GM23248 (cell line): ENCODE measurements at regions not wholly inside any gene's neighbourhood (a gene's known extent, or its start where the extent isn't known, plus 50 kb on each side); places are given as distances from the start of the nearest gene placed in this dataset.

Experiments used
- DNase-seq: peaks from one replicate; pipeline ENCODE4 v3.0.0-alpha.2; 2015
- H2AFZ ChIP-seq: fragments of 200-600 bp; sonication (generic); 2 replicates; pipeline ENCODE4 v1.6.1; 2016; ENCODE audit warnings: antibody characterized with exemption
- H3F3A ChIP-seq: fragments of 200-600 bp; sonication (generic); 2 replicates; pipeline ENCODE4 v1.6.1; 2016; ENCODE audit warnings: mild to moderate bottlenecking, antibody characterized with exemption, mixed run types; ENCODE audit not compliant: insufficient read depth
- H3K27ac ChIP-seq: fragments of 200-600 bp; sonication (generic); 2 replicates; pipeline ENCODE4 v1.5.1; 2016; ENCODE audit warnings: mild to moderate bottlenecking
- H3K27me3 ChIP-seq: fragments of 200-600 bp; sonication (generic); replicated peaks from 2 replicates; pipeline ENCODE4 v1.6.1; 2016; ENCODE audit warnings: mild to moderate bottlenecking; ENCODE audit not compliant: insufficient read depth
- H3K36me3 ChIP-seq: fragments of 200-600 bp; sonication (generic); 2 replicates; pipeline ENCODE4 v1.6.1; 2016; ENCODE audit warnings: low read depth, mild to moderate bottlenecking
- H3K4me1 ChIP-seq: fragments of 200-600 bp; sonication (generic); 2 replicates; pipeline ENCODE4 v1.6.1; 2016; ENCODE audit warnings: mild to moderate bottlenecking; ENCODE audit not compliant: insufficient read depth
- H3K4me2 ChIP-seq: fragments of 200-600 bp; sonication (generic); one replicate; pipeline ENCODE4 v1.6.1; 2016; ENCODE audit warnings: mild to moderate bottlenecking; ENCODE audit not compliant: unreplicated experiment
- H3K4me3 ChIP-seq: fragments of 200-600 bp; sonication (generic); 2 replicates; pipeline ENCODE4 v1.5.1; 2016; ENCODE audit warnings: mild to moderate bottlenecking
- H3K79me2 ChIP-seq: fragments of 200-600 bp; sonication (generic); 2 replicates; pipeline ENCODE4 v1.6.1; 2016; ENCODE audit warnings: mild to moderate bottlenecking; ENCODE audit not compliant: insufficient read depth
- H3K9ac ChIP-seq: fragments of 200-600 bp; sonication (generic); 2 replicates; pipeline ENCODE4 v1.6.1; 2016; ENCODE audit warnings: mild to moderate bottlenecking
- H3K9me2 ChIP-seq: fragments of 200-600 bp; sonication (generic); 2 replicates; pipeline ENCODE4 v1.6.1; 2016; ENCODE audit warnings: mixed run types, mild to moderate bottlenecking, moderate library complexity; ENCODE audit not compliant: insufficient read depth
- H3K9me3 ChIP-seq: fragments of 200-600 bp; sonication (generic); one replicate; pipeline ENCODE4 v1.6.1; 2017; ENCODE audit warnings: low read depth
- H4K20me1 ChIP-seq: fragments of 200-600 bp; sonication (generic); 2 replicates; pipeline ENCODE4 v1.6.0; 2016; ENCODE audit not compliant: insufficient read depth
- EZH2 ChIP-seq: fragments of 200-600 bp; sonication (generic); IDR thresholded peaks from 2 replicates; pipeline ENCODE4 v1.6.1; 2018; ENCODE audit warnings: antibody characterized with exemption, mild to moderate bottlenecking; ENCODE audit not compliant: insufficient read depth, poor library complexity, severe bottlenecking
- EZH2phosphoT487 ChIP-seq: fragments of 200-600 bp; sonication (generic); IDR thresholded peaks from 2 replicates; pipeline ENCODE4 v1.6.1; 2018; ENCODE audit warnings: antibody characterized with exemption, moderate library complexity, mild to moderate bottlenecking, low read depth; ENCODE audit not compliant: insufficient read depth
- WGBS, 2 experiments: methylation state at CpG; one replicate each; pipeline ENCODE4 v1.1.6; 2015 to 2017; ENCODE audit warnings: low lambda C conversion rate in 2 of 2, low coverage in 1 of 2; ENCODE audit errors: missing lambda C conversion rate in 2 of 2; 5-methylcytosine and 5-hydroxymethylcytosine counted together
- in situ Hi-C: fragments of 300-500 bp; cut with MboI; formaldehyde crosslinking; loops from 2 replicates; pipeline ENCODE4 v1.15.0; 2020

- no peaks in the 10 kb centered on the region for H3K79me2 ChIP-seq
- 81 to 82% methylated on average over 7 to 8 of the region's 8 CpGs for WGBS, 2 experiments
- in situ Hi-C loops: no loop called here
- H2AFZ ChIP-seq: no peak overlapping the region
- peaks cover 36% of the 10 kb centered on the region for H3F3A ChIP-seq
- H4K20me1 ChIP-seq: no peaks in the 10 kb centered on the region
- TF ChIP-seq EZH2 (no peak), EZH2phosphoT487 (no peak)
- peak overlapping the region; percentile 12 for H3K4me2 ChIP-seq
- peak overlapping the region; percentile 98 for H3K27ac ChIP-seq
- H3K9ac ChIP-seq: peak overlapping the region; percentile 55
- H3K4me3 ChIP-seq: peak overlapping the region; percentile 11; the same call in 1 of the 2 replicates
- DNase-seq: no peak
- no peaks in the 10 kb centered on the region for H3K9me2 ChIP-seq
- no peaks in the 10 kb centered on the region for H3K9me3 ChIP-seq
- no peaks in the 10 kb centered on the region for H3K36me3 ChIP-seq
- H3K4me1 ChIP-seq: peaks cover 43% of the 10 kb centered on the region
- H3K27me3 ChIP-seq: no peaks in the 10 kb centered on the region
These were observed 144.9 kb upstream of the TPM1 start for GRCh38 chr15:62897634-62898033.

- no peak for DNase-seq
These were observed 143.5 kb upstream of the TPM1 start for GRCh38 chr15:62899090-62899493.

DNA sequence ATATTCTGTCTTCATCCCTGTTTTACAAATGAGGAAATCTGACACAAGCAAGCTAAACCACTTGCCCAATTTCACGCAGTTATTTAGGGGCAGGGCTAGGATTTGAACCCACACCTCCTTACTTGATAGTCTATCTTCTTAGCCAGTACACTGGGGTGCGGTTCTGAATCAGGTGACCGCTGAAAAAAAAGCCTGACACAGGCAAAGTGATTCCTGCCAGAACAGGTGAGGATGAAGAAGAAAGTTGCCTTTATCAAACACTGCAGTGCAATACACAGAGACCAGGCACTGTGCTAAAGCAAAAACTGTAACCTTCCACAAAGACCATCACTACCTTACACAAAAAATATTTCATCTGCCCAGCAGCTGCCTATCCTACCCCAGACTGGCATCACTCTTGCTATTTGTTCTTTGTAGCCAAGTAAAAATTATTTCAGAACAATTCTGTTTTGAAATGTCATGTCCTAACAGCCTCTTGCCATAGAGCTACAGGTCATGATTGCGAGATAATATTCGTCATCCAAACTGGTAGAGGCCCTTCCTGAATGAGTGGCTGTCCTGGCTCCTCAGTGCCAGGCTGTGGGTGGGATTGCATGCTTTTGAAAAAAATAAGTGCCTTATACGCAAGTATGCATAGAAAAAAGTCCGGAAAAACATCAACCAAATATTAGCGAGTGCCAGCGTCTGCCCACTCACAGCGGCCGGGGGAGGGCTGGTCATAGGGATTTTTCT lies 142.3 kb upstream of the TPM1 start:
- H3K4me3 ChIP-seq: no peak overlapping the region
- no peak overlapping the region for H2AFZ ChIP-seq
- H3K9me2 ChIP-seq: no peaks in the 10 kb centered on the region
- 83 to 85% methylated on average over 11 of the region's 11 CpGs for WGBS, 2 experiments
- peaks cover 32% of the 10 kb centered on the region for H3K4me1 ChIP-seq
- H3K27ac ChIP-seq: peak overlapping the region; percentile 14; the same call in 1 of the 2 replicates
- no peaks in the 10 kb centered on the region for H3K27me3 ChIP-seq
- TF ChIP-seq EZH2phosphoT487 (no peak), EZH2 (no peak)
- H4K20me1 ChIP-seq: no peaks in the 10 kb centered on the region
- in situ Hi-C loops: no loop called here
- no peaks in the 10 kb centered on the region for H3K79me2 ChIP-seq
- H3K4me2 ChIP-seq: no peak overlapping the region
- H3F3A ChIP-seq: peaks cover 20% of the 10 kb centered on the region
- H3K36me3 ChIP-seq: no peaks in the 10 kb centered on the region
- peak; percentile 66 for DNase-seq
- no peak overlapping the region for H3K9ac ChIP-seq
- no peaks in the 10 kb centered on the region for H3K9me3 ChIP-seq

More at GRCh38 chr15:62899090-62899493, 143.5 kb upstream of the TPM1 start:
- Histone ChIP-seq H2AFZ (no peak overlapping the region), H3K9ac (no peak overlapping the region), H3K36me3 (no peaks in the 10 kb centered on the region), H3K9me3 (no peaks in the 10 kb centered on the region), H3K4me3 (no peak overlapping the region), H3K27ac (no peak overlapping the region), H3F3A (peaks cover 32% of the 10 kb centered on the region), H3K4me2 (no peak overlapping the region), H3K9me2 (no peaks in the 10 kb centered on the region), H4K20me1 (no peaks in the 10 kb centered on the region), H3K4me1 (peaks cover 43% of the 10 kb centered on the region), H3K27me3 (no peaks in the 10 kb centered on the region), H3K79me2 (no peaks in the 10 kb centered on the region)
- TF ChIP-seq EZH2phosphoT487 (no peak), EZH2 (no peak)
- 61 to 68% methylated on average over 2 of the region's 2 CpGs for WGBS, 2 experiments
- in situ Hi-C loops: no loop called here

- WGBS, 2 experiments: 92 to 94% methylated on average over 13 to 14 of the region's 14 CpGs
- Histone ChIP-seq H2AFZ (no peak overlapping the region), H3K9ac (no peak overlapping the region), H3K27ac (no peak overlapping the region), H3K27me3 (no peaks in the 10 kb centered on the region), H3F3A (peaks cover 12% of the 10 kb centered on the region), H4K20me1 (no peaks in the 10 kb centered on the region), H3K9me3 (no peaks in the 10 kb centered on the region), H3K4me3 (no peak overlapping the region), H3K36me3 (no peaks in the 10 kb centered on the region), H3K79me2 (no peaks in the 10 kb centered on the region), H3K4me2 (no peak overlapping the region), H3K4me1 (peaks cover 24% of the 10 kb centered on the region), H3K9me2 (no peaks in the 10 kb centered on the region)
- in situ Hi-C loops: no loop called here
- DNase-seq: no peak
- TF ChIP-seq EZH2 (no peak), EZH2phosphoT487 (no peak)
These were observed 141.5 kb upstream of the TPM1 start for GRCh38 chr15:62901087-62901486.
